Stimulated activated CD4-positive, alpha-beta T cell treated with anti-CD3 and anti-CD28 coated beads, Interleukin-12 subunit alpha, Interleukin-12 subunit beta, amount 100 ng/mL, for 48 hours (primary cell): ENCODE measurements at regions not wholly inside any gene's neighbourhood (a gene's known extent, or its start where the extent isn't known, plus 50 kb on each side); places are given as distances from the start of the nearest gene placed in this dataset.
A peak's percentile ranks its signal among the peaks of the same experiment; 100 is the strongest.

Source experiments
- DNase-seq, 3 donors: peaks; one replicate each; pipeline ENCODE4 v3.0.0-alpha.2; 2020; ENCODE audit warnings: low read depth in 2 of 3, low spot score in 1 of 3

GRCh38 chr11:10358696-10359095 is 53.8 kb downstream of the ADM start:
- DNase-seq, result no peak

DNA sequence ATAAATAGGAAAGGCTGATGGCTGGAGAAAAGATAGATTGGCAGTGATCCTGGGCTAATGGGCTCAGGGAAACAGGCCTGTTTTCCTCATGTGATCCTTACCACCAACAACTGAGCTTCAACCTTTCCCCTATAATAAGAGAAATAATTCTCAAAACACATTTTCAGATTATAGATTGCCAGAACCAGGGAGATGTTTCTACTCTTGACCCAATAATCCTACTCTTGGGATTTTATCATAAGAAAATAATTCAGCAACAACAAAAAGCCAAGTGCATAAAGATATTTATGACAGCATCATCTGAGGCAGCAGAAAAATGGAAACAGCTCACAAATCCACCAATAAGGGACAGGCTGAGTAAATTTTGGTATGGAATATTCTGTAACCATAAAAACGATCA is 54.3 kb downstream of the ADM start:
- no peak for DNase-seq

GRCh38 chr11:10360835-10361234 is 56.0 kb downstream of the ADM start:
- no peak for DNase-seq

- no peak for DNase-seq
These were observed 60.2 kb downstream of the ADM start for GRCh38 chr11:10365045-10365444.

DNA sequence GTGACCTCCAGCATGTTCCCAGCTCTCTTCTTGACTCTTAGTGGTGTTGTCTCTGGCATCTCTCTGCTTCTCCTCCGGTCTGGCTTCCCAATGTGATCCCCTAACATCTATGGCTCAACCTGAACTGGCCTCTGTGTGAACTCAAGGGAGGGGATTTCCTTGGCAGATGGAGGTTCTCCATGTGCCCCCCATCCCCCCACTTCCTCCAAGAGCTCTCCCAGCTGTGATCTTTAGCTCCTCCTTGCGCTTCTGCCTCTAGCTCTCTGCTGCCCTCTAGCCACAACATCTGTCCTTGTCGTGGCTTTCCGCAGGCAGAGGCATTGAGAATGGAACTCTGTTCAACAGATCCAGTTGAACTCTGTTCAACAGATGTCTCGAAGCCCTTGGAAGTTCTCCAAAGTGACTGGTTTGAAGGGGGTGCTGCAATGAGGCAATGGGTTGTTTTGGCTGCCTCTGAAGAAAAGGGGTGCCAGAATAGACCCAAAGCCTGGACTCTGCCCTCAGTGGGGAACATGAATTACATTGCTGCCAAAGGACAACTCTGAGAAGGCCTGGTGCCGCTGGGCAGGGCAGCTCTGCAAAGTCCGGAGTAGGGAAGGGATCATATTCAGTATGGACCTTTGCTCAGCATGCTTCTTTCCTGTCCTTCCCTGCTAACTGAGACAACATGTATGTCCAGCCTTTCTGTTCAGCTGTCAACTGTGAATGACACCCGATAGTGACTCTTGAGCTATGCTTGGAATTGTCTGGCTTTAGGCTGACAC is 61.9 kb downstream of the ADM start:
- peak; percentile 44 to 70 (median 54) for DNase-seq

GRCh38 chr11:10371926-10372641 is 67.2 kb downstream of the ADM start:
- DNase-seq, result no peak

DNA sequence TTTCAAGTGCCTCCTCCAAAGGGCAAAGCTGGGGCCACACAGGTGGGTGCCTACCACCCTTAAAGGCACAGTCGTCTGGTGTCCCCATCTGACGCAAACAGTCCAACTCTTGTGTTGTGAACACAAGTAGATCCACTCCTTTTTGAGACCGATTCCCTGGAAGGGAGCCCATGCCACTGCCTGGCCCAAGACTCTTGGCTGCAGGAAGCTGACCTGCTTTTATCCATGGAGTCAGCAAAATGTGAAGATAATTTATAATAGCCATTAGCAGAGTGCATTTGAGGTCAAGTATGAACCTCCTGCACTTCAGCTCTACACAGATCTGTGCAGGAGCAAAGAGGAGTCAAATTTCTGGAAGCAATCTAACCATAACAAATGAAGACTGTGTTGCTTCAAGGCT is 68.5 kb downstream of the ADM start:
- no peak for DNase-seq

- no peak for DNase-seq
These were observed 69.1 kb downstream of the ADM start for GRCh38 chr11:10373929-10374328.

DNA sequence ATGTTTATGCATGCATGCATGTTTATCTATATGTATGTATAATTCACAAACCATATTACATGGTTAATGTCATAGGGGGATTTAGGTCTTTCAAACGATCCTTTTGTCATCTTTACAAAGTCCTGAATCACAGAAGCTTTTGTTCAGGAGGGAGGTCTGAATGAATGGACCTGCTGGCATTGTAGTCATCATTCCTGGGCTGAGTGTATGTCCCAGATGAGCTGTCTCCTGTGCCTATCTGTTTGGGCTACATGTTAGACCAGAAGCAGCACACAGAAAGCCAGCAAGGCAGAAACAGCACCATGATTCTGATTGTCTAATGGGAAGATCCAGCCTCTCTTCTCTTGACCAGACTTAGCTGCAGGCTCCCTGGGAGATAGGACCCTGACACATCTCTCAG is 69.5 kb downstream of the ADM start:
- DNase-seq, result no peak

DNA sequence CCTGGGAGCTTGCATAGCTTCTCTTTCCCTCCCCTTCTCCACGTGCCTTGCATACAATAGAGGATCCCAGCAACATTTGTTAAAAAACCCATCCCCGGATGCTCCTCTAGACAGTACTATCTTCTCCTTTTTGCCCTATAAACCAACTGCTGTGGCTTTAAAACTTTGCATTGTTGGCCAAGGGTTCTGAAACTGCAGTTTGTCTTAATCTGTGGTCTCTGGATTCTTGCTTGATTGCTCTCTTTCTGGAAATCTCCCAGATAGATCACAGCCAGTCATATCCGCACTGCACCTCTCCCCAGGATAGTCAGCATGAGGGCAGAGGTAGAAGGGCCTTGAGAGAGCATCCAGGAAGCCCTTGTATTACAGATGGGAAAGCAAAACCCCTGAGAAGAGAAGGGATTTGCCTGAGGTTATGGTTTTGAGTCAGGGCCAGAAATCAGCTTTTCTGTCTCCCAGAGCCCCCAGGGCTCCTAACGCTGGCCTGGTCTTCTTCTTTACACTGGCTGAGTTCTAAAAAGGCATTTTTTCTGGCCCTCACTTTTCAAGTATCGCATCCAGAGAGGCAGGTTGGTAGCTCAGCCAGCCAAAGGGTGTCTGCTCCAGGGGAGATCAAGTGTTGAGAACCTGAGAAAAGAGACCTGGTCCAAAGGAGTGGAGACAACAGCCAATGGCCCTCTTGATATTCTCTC is 70.6 kb downstream of the ADM start:
- DNase-seq, result no peak

DNA sequence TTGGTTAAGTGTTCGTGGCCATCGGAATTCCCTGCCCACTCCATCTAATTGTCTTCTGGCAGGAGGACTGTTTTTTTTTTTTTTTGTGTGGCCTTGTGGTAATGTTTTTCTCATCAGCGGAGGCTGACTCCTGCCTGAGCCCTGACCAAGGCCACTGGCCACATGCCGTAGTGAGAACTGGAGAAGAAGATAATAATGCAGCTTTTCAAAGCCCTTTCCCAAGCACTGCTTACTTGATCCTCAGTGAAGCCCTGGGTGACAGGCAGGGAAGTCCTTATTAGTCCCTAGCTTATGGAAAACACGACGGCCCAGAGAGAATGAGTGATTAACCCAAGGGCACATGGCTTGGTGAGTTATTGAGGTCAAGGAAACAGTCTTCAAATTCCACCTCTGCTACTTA is 71.2 kb downstream of the ADM start:
- DNase-seq, result no peak

GRCh38 chr11:10377183-10377582 is 72.3 kb downstream of the ADM start:
- no peak for DNase-seq

- DNase-seq, result no peak
These were observed 73.5 kb downstream of the ADM start for GRCh38 chr11:10378362-10378761.

GRCh38 chr11:10379022-10379421 is 74.1 kb downstream of the ADM start:
- no peak for DNase-seq

GRCh38 chr11:10379426-10379825 is 74.6 kb downstream of the ADM start:
- no peak for DNase-seq

- no peak for DNase-seq
These were observed 75.0 kb upstream of the AMPD3 start for GRCh38 chr11:10379871-10380568.

DNA sequence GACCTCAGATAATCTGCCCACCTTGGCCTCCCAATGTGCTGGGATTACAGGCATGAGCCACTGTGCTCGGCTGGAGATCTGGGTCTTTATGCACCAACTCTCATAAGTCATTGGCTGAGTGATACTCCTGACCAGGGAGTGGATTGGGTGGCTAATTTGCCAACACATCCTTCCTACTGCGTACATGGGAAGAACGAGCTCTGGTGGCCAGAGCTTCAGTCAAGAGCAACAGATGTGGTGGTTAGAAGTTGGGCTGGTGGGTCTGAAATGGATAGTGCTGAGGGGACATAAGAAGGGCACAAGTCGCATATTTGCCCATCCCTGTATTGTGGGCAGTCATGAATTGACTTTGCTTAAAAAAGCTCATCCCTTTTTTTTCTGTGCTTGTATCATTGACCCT is 74.1 kb upstream of the AMPD3 start:
- DNase-seq, result no peak

GRCh38 chr11:10381736-10382135 is 73.3 kb upstream of the AMPD3 start:
- DNase-seq, result no peak

- DNase-seq, result no peak
These were observed 72.5 kb upstream of the AMPD3 start for GRCh38 chr11:10382518-10382917.

GRCh38 chr11:10385696-10386095 is 69.4 kb upstream of the AMPD3 start:
- DNase-seq, result no peak

DNA sequence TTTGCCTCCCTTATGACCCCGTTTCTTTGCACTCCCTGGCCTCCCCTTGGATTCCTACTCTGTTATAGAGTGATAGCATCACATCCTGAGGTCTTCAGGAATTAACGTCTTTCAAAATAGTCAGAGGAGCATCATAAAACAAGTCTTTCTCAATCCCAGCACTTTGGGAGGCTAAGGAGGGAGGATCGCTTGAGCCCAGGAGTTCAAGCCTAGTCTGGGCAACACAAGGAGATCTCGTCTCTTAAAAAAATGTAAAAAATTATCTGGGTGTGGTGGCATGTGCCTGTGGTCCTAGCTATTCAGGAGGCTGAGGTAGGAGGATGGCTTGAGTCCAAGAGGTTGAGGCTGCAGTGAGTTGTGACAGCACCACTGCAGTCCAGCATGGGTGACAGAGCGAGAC is 68.7 kb upstream of the AMPD3 start:
- DNase-seq, result no peak

DNA sequence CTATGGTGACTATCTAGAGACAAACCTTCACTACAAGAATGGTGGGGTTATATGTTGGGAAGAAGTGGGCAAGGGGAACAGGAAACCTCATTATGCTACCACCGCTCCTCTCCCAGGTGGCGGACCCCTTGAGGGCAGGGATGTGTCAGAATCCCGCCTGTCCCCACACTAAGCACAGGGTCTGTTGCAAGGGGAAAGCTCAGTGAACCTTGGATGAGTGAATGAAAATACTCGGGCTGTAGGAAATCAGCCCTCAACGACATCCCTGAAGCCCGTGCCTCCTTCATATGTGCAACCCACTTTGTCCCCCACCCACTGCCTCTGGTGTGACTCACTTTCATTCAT is 68.2 kb upstream of the AMPD3 start:
- DNase-seq, result no peak
